GM21619 (cell line): ENCODE measurements at regions not wholly inside any gene's neighbourhood (a gene's known extent, or its start where the extent isn't known, plus 50 kb on each side); places are given as distances from the start of the nearest gene placed in this dataset.
A peak's percentile ranks its signal among the peaks of the same experiment; 100 is the strongest.
"Not testable (repeated sequence)": the region's sequence is repeated elsewhere in the genome, so short reads cannot be mapped to it uniquely, and the experiment has no call there.

Experiments
- ATAC-seq: cut with Tn5 transposase; IDR thresholded peaks from one replicate; pipeline ENCODE4 v1.9.1; 2021; ENCODE audit not compliant: unreplicated experiment

DNA sequence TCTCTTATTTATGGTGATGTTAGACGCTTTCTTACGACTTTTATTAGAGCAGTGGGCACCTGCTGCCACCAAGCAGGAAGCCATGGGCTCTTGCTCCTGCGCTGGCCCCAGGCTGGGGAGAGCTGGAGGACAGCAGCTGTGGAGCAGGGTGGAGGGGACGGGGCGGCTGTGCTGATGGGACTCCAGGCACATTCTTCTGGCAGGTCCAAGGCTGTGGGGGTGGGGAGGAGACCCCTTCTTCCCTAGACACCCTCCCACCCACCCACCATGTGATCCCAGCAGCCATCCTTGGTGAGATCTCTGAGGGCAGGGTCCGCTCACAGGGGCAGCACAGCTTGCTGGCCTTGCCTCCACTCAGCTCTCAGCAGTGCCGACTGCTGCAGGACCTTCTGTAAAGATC is 192.6 kb upstream of the IRX4 start:
- ATAC-seq = no peak

DNA sequence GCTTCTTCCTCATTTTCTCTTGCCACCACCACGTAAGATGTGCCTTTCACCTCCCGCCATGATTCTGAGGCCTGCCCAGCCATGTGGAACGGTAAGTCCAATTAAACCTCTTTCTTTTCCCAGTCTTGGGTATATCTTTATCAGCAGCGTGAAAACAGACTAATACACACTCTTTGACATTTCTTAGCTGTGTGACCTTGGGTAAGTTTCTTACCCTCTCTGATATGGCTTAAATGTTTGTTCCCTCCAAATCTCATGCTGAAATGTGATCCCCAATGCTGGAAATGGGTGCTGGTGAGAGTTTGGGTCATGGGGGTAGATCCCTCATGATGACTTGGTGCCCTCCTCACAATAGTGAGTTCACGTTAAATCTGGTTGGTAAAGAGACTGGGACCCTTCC is 188.8 kb upstream of the IRX4 start:
- no peak for ATAC-seq

DNA sequence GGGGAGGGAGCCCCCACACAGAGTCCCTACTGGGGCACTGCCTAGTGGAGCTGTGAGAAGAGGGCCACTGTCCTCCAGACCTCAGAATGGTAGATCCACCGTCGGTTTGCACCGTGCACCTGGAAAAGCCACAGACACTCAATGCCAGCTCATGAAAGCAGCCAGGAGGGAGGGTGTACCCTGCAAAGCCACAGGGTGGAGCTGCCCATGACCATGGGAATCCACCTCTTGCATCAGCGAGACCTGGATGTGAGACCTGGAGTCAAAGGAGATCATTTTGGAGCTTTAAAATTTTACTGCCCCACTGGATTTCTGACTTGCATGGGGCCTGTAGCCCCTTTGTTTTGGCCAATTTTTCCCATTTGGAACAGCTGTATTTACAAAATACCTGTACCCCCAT is 188.1 kb upstream of the IRX4 start:
- ATAC-seq = not testable (repeated sequence)

DNA sequence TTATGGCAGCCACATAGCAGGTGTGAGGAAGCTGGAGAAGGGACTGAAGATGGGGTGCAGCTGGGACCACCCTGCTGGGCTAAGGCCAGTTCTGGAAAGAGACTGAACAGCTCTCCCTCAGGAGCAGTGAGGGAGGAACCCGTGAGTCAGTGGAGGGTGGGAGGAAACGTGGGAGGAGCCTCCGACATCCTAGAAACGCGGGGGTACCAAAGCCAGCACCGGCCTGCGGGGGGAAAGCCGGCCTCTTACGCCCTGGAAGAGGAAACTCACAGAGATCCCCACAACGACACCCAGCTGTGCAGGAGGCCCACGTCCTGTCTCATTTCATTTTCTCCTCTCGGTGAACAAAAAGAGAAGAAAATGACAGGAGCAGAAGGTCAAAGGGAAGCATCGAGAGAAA is 185.8 kb upstream of the IRX4 start:
- ATAC-seq = no peak

DNA sequence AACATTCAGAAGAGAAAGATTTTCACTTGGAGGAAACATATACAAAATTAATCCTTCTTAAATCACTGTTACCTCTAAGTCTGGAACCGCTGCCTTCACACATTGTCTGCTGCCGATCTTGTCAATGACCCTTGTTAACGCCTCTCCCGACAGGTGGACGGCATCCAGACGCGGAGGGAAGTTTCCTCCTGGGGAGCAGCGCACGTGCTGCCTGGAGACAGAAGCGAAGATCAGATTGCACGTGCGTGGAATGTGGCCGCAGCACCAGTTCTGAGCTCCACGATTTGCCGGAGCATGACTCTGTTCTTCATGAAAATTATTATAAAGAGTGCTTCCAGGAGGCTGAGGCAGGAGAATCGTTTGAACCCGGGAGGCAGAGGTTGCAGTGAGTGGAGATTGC is 183.6 kb upstream of the IRX4 start:
- ATAC-seq = no peak

DNA sequence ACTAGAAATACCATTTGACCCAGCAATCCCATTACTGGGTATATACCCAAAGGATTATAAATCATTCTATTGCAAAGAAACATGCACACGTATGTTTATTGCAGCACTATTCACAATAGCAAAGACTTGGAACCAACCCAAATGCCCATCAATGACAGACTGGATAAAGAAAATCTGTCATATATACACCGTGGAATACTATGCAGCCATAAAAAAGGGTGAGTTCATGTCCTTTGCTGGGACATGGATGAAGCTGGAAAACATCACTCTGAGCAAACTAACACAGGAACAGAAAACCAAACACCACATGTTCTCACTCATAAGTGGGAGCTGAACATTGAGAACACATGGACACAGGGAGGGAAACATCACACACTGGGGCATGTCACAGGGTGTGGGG is 180.7 kb upstream of the IRX4 start:
- ATAC-seq = not testable (repeated sequence)

DNA sequence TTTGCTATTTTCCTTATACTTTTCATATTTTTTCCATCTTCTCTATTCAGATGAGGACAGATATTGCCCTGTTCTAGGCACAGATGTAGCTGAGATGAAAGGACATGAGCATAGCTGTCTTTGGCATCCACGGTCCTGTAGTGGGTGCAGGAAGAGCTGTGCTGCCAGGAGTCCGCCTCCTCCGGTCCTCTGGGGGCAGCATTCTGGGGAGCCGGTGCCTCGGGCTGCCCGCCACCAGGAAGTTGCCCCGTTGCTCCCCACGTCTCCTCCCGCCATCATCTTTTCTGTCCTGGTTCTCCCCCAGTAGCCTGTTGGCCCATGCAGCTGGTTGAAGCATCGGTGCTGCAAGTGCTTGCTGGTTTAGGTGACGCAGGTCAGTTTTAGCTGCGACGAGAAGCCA is 170.0 kb upstream of the IRX4 start:
- no peak for ATAC-seq

DNA sequence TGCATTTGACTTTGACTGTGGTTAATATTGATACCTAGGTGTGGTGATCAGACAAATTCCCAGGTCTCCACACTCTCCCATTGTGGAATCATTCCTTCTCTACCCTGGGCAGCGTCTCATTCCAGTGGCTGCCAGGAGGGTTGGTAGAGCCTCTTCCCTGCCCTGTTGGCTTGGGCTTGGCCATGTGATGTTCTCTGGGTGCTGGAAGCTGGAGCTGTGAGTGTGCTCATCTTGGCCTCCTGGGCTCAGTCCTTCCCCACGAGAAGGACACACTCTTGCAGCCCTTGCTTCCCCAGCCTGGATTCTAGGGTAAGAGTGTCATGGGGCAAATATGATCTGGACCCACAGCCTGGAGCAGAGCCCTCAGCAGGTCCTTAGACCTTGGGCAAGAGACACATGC is 167.2 kb upstream of the IRX4 start:
- no peak for ATAC-seq

DNA sequence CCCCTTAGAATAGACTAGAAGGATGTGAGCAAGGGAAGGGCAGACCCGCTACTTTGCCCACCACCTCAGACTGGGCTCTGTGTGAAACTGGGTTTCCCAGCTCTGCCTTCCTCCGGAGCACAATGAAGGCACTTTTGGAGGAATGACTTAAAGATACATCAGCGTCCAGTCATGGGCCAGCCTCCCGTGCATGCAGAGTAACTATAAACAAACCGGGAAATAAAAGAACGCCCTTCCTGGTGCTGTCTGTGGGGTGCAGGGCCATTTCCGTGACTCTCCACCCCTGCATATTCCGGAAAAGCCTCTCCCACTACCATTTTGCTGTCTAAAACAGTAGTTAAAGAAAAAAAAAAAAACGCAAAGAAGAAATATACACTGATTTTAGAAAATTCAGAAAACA is 165.9 kb upstream of the IRX4 start:
- ATAC-seq = no peak

DNA sequence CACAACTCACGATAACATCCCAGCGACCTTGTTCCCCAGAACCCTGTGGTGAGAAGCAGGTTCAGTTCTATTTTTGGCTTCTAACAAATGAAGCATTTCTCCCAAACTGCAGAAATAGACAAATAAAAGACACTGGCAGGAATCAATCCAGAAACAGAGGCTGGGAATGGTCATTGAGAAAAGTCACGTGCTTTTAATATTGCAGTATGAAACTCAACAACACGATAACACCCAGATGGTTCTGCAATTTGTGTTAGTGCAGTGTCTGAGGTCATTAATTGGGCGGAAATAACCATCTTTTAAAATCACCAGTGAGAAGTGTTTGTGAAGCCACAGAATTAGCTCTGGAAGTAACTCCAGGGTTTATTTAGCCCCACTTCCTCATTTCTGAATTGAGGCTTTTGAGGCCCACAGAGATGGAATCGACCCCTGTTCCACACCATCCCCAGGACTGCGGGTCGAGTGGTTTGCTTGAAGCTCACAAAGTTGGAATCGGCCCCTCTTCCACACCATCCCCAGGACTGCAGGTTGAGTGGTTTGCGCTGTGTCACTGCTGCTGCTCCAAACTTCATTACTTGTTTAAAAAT is 164.7 kb upstream of the IRX4 start:
- ATAC-seq = no peak

DNA sequence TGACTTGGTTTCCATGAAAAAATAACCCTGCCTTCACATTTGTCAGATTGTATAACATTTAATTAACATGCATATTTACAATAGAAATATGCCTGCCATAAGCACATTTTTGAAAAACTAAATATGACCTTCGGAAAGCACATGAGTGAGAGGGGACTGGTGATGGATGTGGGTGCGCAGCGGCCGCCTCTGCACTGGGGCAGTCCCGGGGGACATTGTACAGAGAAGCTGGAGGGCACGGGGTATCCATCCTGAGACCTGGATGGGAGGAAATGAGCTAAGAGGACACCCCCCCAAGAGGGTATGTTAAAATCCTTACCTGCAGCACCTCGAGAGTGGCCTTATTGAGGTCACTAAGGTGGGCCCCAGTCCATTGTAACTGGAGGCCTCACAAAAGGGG is 161.3 kb upstream of the IRX4 start:
- ATAC-seq = no peak

DNA sequence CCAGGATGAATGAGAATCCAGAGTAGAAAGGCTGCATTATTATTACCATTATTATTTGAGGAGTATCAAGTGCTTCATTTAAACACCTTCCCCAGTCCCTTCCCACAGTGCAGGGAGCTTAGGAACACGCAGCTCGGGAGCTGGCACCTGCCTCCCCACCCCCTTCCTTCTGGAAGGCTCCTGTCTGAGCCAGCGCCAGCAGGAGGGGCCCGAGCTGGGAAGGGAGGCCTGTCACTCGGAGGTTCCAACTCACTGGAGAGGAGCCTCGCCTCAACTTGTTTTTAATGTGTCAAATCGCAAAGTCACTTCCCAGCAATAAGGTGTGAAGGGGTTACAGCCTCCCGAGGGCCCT is 156.4 kb upstream of the IRX4 start:
- no peak for ATAC-seq

DNA sequence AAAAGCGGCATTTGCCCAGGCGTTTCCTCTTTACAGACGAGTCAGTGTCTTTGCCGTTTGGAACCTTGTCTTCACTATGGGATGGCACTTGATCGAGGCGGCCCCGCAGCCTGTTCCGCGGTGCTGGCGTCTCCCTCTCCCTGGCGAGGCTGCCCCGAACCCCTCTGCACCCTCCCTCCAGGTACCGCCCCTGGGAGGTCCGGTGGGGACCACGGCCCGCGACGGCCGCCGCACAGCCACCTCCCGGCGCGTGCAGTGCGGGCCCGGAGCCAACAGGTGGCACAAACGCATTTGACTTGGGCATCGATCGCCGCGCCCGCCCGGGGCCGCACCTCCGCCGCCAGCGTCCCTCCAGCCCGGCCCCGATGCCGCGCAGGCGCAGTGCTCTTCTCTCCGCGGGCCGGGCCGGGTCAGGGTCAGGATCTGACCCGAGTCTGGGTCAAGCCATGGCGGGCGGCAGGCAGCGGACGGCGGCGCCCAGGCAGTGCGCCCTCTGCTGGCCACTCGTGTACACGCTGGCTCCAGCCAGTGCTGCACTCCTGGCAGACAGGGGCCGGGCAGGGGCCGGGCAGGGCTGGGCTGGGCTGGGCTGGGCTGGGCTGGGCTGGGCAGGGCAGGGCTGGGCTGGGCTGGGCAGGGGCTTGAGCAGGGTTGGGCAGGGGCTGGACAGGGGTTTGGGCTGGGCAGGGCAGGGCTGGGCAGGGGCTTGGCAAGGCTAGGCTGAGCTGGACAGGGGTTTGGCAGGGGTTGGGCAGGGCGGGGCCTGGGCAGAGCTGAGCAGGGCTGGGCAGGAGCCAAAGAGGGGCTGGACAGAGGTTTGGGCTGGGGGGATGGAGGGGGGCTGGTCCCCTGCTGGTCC is 155.8 kb upstream of the IRX4 start:
- peak; percentile 95 for ATAC-seq

DNA sequence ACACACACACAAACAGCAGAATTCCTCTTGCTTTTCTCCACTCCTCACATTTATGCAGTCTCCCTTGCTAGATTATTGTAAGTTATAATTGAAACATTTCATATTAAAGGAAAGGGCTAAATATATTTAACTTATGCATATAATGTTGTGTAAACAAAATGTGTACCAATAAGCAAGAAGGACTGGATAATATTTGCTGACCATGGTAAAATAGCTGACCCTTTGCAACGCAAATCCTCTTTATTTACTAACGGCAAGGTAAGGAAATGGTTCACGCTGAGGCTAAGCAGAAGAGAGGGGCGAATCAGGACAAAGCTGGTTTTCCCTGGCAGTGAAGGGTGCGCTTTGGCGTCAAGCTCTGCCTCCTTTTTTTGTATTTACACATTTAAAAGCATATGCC is 154.2 kb upstream of the IRX4 start:
- ATAC-seq = no peak

DNA sequence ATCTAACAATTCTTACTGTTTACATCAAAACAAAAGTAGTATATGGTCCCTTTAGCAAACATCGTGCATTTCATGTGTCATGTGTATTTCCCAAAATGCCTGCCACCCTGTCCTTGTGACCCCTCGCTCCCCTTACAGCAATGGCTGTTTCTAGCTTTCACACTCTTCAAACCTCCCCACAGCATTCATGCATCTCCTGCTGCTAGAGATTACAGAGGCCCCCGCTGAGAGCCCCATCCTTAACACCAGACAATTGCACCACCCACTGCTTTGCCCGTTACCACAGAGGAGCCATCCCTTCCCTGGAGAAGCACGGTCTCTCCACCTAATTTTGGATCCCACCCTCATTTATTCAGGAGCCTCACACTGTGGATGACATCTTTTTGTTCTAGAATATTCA is 149.7 kb upstream of the IRX4 start:
- ATAC-seq = no peak

DNA sequence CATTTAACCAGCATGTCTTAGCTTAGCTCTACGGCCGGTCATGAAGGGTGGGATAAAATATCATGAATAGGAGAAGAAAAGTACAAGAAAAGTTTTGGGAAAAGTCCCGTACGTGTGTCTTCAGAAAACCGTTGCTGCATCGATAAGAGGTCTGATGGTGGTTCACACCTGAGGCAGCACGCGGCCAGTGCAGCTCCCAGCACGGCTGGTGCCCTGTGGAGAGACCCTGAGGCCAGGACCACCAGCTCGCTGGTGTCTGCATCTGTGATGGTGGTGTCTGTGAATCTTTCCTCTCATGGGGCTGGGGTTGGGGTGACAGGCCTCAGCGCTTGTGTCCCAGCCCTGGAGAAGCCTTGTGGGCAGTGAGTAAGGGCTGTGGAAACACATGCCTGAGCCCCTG is 148.9 kb upstream of the IRX4 start:
- ATAC-seq = no peak

DNA sequence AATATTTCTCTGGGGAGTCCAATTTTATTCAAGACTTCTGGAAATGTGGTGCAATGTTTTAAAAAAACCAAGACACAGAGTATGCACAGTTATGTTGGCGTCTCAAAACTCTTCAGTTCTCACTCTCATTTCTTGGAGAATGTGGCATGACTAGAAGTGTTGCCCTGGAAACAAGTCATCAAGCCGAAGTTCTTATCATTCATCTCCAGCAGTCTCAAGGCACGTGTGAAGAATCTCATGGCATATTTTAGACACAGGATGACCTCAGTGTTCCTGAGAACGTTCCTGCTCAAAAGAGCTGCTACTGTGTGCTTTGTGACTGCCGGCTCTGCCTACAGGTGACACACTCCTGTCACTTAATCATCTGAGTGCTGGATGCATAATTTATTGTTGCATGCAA is 147.4 kb upstream of the IRX4 start:
- no peak for ATAC-seq

DNA sequence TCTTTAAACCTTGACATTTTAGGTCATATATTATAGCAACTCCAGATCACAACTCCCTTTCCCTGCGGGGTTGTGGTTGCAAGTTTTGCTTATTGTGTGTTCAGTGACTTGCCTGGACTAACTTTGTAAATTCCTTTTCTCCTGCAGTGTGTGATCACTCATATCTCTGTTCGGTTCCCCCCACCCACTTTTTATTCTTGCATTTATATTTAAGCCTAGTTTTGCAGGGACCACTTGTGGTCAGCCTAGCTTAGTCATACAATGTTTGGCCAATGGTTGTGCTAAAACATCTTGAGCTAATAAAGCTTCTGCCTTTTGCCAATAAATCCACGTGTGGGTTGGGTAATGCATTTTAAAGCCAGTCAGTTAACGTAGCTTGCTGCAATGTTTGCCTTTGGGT is 146.5 kb upstream of the IRX4 start:
- no peak for ATAC-seq

DNA sequence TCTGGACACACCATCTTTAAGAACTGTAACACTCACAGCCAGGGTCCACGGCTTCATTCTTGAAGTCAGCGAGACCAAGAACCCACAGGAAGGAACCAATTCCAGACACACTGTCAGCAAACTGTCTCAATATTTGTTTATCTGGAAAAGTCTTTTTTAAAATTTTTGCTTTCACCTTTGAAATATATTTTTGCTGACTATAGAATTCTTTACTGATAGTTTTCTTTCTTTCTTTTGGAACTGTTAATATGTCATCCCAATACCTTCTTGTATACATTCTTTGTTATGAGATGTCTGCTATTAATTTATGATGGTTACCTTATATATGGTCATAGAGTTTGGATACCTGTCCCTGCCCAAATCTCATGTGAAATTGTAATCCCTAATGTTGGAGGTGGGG is 145.1 kb upstream of the IRX4 start:
- no peak for ATAC-seq

DNA sequence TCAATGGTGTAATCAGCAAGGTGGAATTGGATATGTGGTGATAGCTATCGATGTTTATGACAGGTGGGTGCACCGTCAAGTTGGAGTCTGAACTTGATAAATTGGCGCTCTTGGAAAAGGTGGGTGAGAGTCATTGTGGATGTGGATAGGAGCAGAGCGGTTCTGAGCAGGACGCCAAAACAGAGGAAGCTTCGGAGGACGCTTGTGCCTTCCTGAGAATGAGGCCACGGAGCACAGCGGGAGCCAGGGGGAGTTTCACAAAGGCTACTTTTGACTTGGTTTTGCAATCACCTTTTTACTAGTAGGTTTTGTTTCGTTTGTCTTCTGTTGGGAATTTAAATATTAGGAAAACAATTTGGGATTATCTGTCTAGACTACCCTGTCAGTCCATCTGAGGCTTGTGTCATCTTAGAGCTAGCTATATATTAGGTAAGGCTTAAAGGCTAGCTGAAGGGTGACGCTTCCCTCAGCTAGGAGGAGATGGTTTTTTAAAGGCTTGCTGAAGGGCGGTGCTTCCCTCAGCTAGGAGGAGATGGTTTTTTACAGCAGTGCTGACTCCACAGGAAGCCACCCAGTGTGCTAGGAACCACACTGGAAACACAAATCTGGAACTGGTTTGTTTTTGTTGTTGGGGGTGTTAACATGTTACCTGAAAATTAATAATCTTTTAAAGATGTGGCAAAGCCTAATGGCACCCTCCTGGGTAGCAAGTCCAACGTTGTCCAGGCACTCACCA is 142.4 kb upstream of the IRX4 start:
- no peak for ATAC-seq

DNA sequence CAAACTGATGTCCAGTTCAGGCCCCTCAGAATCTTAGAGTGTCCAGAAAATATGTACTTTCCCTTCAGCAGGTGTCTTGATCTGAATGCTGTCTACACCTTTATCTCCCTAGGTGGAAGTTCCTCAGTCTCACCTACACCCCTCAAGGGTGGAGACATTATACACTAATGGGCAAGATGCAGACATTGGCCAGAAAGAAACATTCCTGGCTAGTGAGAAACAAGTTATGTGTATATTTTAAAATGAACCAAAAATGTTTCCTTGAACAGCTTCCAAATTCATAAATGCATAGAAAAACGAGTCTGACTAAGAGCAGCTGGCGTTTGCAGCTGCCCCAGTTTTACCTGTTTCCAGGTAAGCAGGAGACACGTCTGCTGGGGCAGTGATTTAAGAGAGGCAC is 140.5 kb upstream of the IRX4 start:
- no peak for ATAC-seq

DNA sequence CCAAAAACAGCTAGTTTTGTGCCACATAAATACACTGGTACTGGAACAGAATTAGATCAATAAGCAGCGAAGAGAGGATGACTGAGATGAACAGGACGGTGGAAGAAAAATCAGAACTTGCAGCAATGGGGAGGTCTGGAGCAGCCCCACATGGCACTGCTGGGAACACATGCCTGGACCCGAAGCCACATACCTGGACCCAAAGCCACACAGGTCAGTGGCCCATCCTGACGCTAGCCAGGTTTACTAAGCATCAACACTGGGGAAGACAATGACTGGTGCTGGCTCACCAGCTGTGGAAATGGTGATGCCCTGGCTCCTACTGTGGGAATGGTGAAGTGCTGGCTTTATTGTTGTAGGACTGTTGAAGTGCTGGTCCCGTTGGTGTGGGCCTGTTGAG is 139.7 kb upstream of the IRX4 start:
- ATAC-seq = no peak
